Naive thymus-derived CD4-positive, alpha-beta T cell (primary cell): ENCODE measurements at regions not wholly inside any gene's neighbourhood (a gene's known extent, or its start where the extent isn't known, plus 50 kb on each side); places are given as distances from the start of the nearest gene placed in this dataset.
"Not testable (repeated sequence)": the region's sequence is repeated elsewhere in the genome, so short reads cannot be mapped to it uniquely, and the experiment has no call there.

ENCODE experiments used
- ATAC-seq: fragments of 150-1000 bp; cut with Tn5 transposase; 2 replicates; pipeline ENCODE4 v1.10.0; 2021; ENCODE audit warnings: mild to moderate bottlenecking, moderate library complexity
- CTCF ChIA-PET: fragments of 350-600 bp; sonication (Branson Sonifier 250); formaldehyde crosslinking; loops from one replicate; lab custom pipeline; 2021; ENCODE audit warnings: antibody characterized with exemption; lab: Charles Lee
- POLR2A ChIA-PET: fragments of 350-600 bp; sonication (Branson Sonifier 250); formaldehyde crosslinking; loops from one replicate; lab custom pipeline; 2021; ENCODE audit warnings: antibody characterized with exemption, inconsistent platforms; lab: Charles Lee
- DNase-seq, 9 donors: peaks; one replicate each; pipeline versions ENCODE4 v3.0.0 to v3.0.0-alpha.2; 2020 to 2022; ENCODE audit warnings: mixed read lengths in 1 of 9
- H3K27ac ChIP-seq: one replicate; pipeline ENCODE4 v1.7.0; 2013; ENCODE audit warnings: mild to moderate bottlenecking, low read depth, low read length, moderate library complexity
- H3K27me3 ChIP-seq, 2 donors: one replicate each; pipeline ENCODE4 v1.7.0; 2013; ENCODE audit warnings: low read length in 2 of 2, mild to moderate bottlenecking in 2 of 2, moderate library complexity in 2 of 2; ENCODE audit not compliant: control insufficient read depth in 2 of 2, insufficient read depth in 2 of 2
- H3K36me3 ChIP-seq, 3 experiments: 1 replicate in 2 of 3; 2 replicates in 1 of 3; pipeline ENCODE4 v1.7.0; 2013; ENCODE audit warnings: low read length in 3 of 3, mild to moderate bottlenecking in 3 of 3, moderate library complexity in 1 of 3; ENCODE audit not compliant: insufficient read depth in 3 of 3, control insufficient read depth in 2 of 3
- H3K4me1 ChIP-seq, 2 donors: one replicate each; pipeline ENCODE4 v1.7.0; 2013; ENCODE audit warnings: low read length in 2 of 2, mild to moderate bottlenecking in 2 of 2, moderate library complexity in 1 of 2; ENCODE audit not compliant: control insufficient read depth in 2 of 2, insufficient read depth in 2 of 2
- H3K4me3 ChIP-seq: 2 replicates; pipeline ENCODE4 v1.7.0; 2013; ENCODE audit warnings: mild to moderate bottlenecking, low read length
- H3K9me3 ChIP-seq, 3 experiments: 1 replicate in 2 of 3; 2 replicates in 1 of 3; pipeline ENCODE4 v1.7.0; 2013; ENCODE audit warnings: low read length in 3 of 3; ENCODE audit not compliant: control insufficient read depth in 2 of 3
- H3K27ac Mint-ChIP-seq, 9 donors: one replicate each; pipeline ENCODE4 v1.8.0; 2020 to 2022; ENCODE audit warnings: mixed read lengths in 9 of 9, mild to moderate bottlenecking in 8 of 9, moderate library complexity in 5 of 9, inconsistent platforms in 2 of 9
- H3K27me3 Mint-ChIP-seq, 5 donors: one replicate each; pipeline ENCODE4 v1.8.0; 2021 to 2022; ENCODE audit warnings: mixed read lengths in 5 of 5, mild to moderate bottlenecking in 1 of 5
- H3K36me3 Mint-ChIP-seq, 5 donors: one replicate each; pipeline ENCODE4 v1.8.0; 2020 to 2022; ENCODE audit warnings: mixed read lengths in 5 of 5, mild to moderate bottlenecking in 3 of 5, inconsistent platforms in 1 of 5
- H3K4me1 Mint-ChIP-seq, 7 donors: one replicate each; pipeline ENCODE4 v1.8.0; 2020 to 2022; ENCODE audit warnings: mixed read lengths in 7 of 7, mild to moderate bottlenecking in 3 of 7, inconsistent platforms in 1 of 7
- H3K4me3 Mint-ChIP-seq, 10 donors: one replicate each; pipeline ENCODE4 v1.8.0; 2020 to 2022; ENCODE audit warnings: mild to moderate bottlenecking in 10 of 10, mixed read lengths in 10 of 10, moderate library complexity in 6 of 10, inconsistent platforms in 2 of 10
- H3K9me3 Mint-ChIP-seq, 11 donors: one replicate each; pipeline ENCODE4 v1.8.0; 2020 to 2022; ENCODE audit warnings: mixed read lengths in 11 of 11, mild to moderate bottlenecking in 4 of 11, inconsistent platforms in 1 of 11, moderate library complexity in 1 of 11
- intact Hi-C, 2 donors: fragments of 100-400 bp; cut with micrococcal nuclease; formaldehyde crosslinking; loops; one replicate each; pipeline ENCODE4 v1.15.1; 2023

- Histone ChIP-seq H3K4me3 (no peak overlapping the region), H3K9me3 (no peaks in the 10 kb centered on the region), H3K27me3 (no peaks in the 10 kb centered on the region), H3K4me1 (no peaks in the 10 kb centered on the region), H3K36me3 (no peaks in the 10 kb centered on the region), H3K27ac (no peak overlapping the region)
- ATAC-seq = no peak
- Mint-ChIP-seq H3K4me1 (no peaks in the 10 kb centered on the region), H3K27ac (no peak overlapping the region), H3K27me3 (no peaks in the 10 kb centered on the region), H3K36me3 (no peaks in the 10 kb centered on the region), H3K9me3 (peaks cover 0 to 21% (median 8%) of the 10 kb centered on the region in 11 donors), H3K4me3 (no peak overlapping the region)
- POLR2A ChIA-PET = no interaction called here
- intact Hi-C loops = no loop called here
- CTCF ChIA-PET = no interaction called here
- no peak for DNase-seq
Observed at GRCh38 chr7:146057958-146058357, 58.6 kb upstream of the CNTNAP2 start.

- Mint-ChIP-seq H3K9me3 (peaks cover 0 to 21% (median 8%) of the 10 kb centered on the region in 11 donors), H3K27me3 (no peaks in the 10 kb centered on the region), H3K4me3 (no peak overlapping the region), H3K36me3 (no peaks in the 10 kb centered on the region), H3K27ac (no peak overlapping the region), H3K4me1 (no peaks in the 10 kb centered on the region)
- H3K36me3 ChIP-seq = no peaks in the 10 kb centered on the region
- POLR2A ChIA-PET = no interaction called here
- CTCF ChIA-PET = no interaction called here
- intact Hi-C loops = no loop called here
- H3K4me3 ChIP-seq = no peak overlapping the region
- H3K9me3 ChIP-seq = no peaks in the 10 kb centered on the region
- H3K4me1 ChIP-seq = no peaks in the 10 kb centered on the region
- no peaks in the 10 kb centered on the region for H3K27me3 ChIP-seq
- no peak overlapping the region for H3K27ac ChIP-seq
- DNase-seq (no peak), ATAC-seq (no peak)
Observed at GRCh38 chr7:146054909-146055308, 61.7 kb upstream of the CNTNAP2 start.

GRCh38 chr7:146053492-146053891 lies 63.1 kb upstream of the CNTNAP2 start:
- intact Hi-C loops = no loop called here
- H3K27ac Mint-ChIP-seq = no peak overlapping the region

GRCh38 chr7:146043310-146043709 lies 73.3 kb upstream of the CNTNAP2 start:
- H3K27me3 Mint-ChIP-seq, DNase-seq, H3K27me3 ChIP-seq, H3K4me3 Mint-ChIP-seq, H3K9me3 ChIP-seq, H3K4me1 Mint-ChIP-seq, H3K36me3 Mint-ChIP-seq, H3K4me3 ChIP-seq, H3K27ac Mint-ChIP-seq, CTCF ChIA-PET, ATAC-seq, intact Hi-C loops, H3K27ac ChIP-seq, H3K36me3 ChIP-seq, H3K4me1 ChIP-seq, POLR2A ChIA-PET: not testable (repeated sequence)
- peaks cover 0 to 19% (median 5%) of the 10 kb centered on the region in 11 donors for H3K9me3 Mint-ChIP-seq

More at GRCh38 chr7:146053492-146053891, 63.1 kb upstream of the CNTNAP2 start:
- no peaks in the 10 kb centered on the region for H3K4me1 ChIP-seq
- H3K27me3 Mint-ChIP-seq = no peaks in the 10 kb centered on the region
- H3K36me3 ChIP-seq = no peaks in the 10 kb centered on the region
- no peak overlapping the region for H3K4me3 ChIP-seq
- no peaks in the 10 kb centered on the region for H3K36me3 Mint-ChIP-seq
- ChIA-PET POLR2A (interaction anchor here (0.7 kb wide), 1 partner anchor 357 kb away, joined by 4 read pairs; no protein-coding TSS in a partner anchor), CTCF (no interaction called here)
- no peaks in the 10 kb centered on the region for H3K9me3 ChIP-seq
- H3K9me3 Mint-ChIP-seq = peaks cover 0 to 21% (median 8%) of the 10 kb centered on the region in 11 donors
- H3K4me3 Mint-ChIP-seq = no peak overlapping the region
- no peaks in the 10 kb centered on the region for H3K27me3 ChIP-seq
- H3K4me1 Mint-ChIP-seq = no peaks in the 10 kb centered on the region
- no peak for DNase-seq
- no peak overlapping the region for H3K27ac ChIP-seq
- no peak for ATAC-seq

- Histone ChIP-seq H3K27ac (no peak overlapping the region), H3K9me3 (no peaks in the 10 kb centered on the region), H3K4me3 (no peak overlapping the region), H3K4me1 (no peaks in the 10 kb centered on the region), H3K36me3 (no peaks in the 10 kb centered on the region), H3K27me3 (no peaks in the 10 kb centered on the region)
- Mint-ChIP-seq H3K9me3 (peaks cover 1 to 17% (median 10%) of the 10 kb centered on the region in 11 donors), H3K27me3 (no peaks in the 10 kb centered on the region), H3K4me3 (no peak overlapping the region), H3K36me3 (no peaks in the 10 kb centered on the region), H3K4me1 (no peaks in the 10 kb centered on the region), H3K27ac (no peak overlapping the region)
- ChIA-PET CTCF (no interaction called here), POLR2A (no interaction called here)
- ATAC-seq = no peak
- no peak for DNase-seq
- intact Hi-C loops = no loop called here
Observed at GRCh38 chr7:146028251-146028750, 88.3 kb upstream of the CNTNAP2 start.

- no peaks in the 10 kb centered on the region for H3K4me1 ChIP-seq
- Mint-ChIP-seq H3K27me3 (no peaks in the 10 kb centered on the region), H3K4me3 (no peak overlapping the region), H3K4me1 (no peaks in the 10 kb centered on the region), H3K27ac (no peak overlapping the region), H3K36me3 (no peaks in the 10 kb centered on the region), H3K9me3 (peaks cover 1 to 17% (median 10%) of the 10 kb centered on the region in 11 donors)
- ChIA-PET CTCF (no interaction called here), POLR2A (no interaction called here)
- ATAC-seq (no peak), DNase-seq (no peak)
- no peaks in the 10 kb centered on the region for H3K9me3 ChIP-seq
- no peak overlapping the region for H3K27ac ChIP-seq
- no peaks in the 10 kb centered on the region for H3K27me3 ChIP-seq
- H3K36me3 ChIP-seq = no peaks in the 10 kb centered on the region
- H3K4me3 ChIP-seq = no peak overlapping the region
- intact Hi-C loops = no loop called here
Observed at GRCh38 chr7:146027243-146027642, 89.4 kb upstream of the CNTNAP2 start.

GRCh38 chr7:146022776-146023175 lies 93.8 kb upstream of the CNTNAP2 start:
- POLR2A ChIA-PET = no interaction called here
- no peaks in the 10 kb centered on the region for H3K4me1 ChIP-seq
- H3K27ac ChIP-seq = no peak overlapping the region
- Mint-ChIP-seq H3K27ac (no peak overlapping the region), H3K9me3 (peaks cover 7 to 21% (median 14%) of the 10 kb centered on the region in 11 donors), H3K36me3 (no peaks in the 10 kb centered on the region), H3K4me1 (no peaks in the 10 kb centered on the region), H3K27me3 (no peaks in the 10 kb centered on the region), H3K4me3 (no peak overlapping the region)
- H3K27me3 ChIP-seq = no peaks in the 10 kb centered on the region
- CTCF ChIA-PET = no interaction called here
- DNase-seq (no peak), ATAC-seq (no peak)
- no peaks in the 10 kb centered on the region for H3K36me3 ChIP-seq
- intact Hi-C loops = no loop called here
- no peaks in the 10 kb centered on the region for H3K9me3 ChIP-seq
- H3K4me3 ChIP-seq = no peak overlapping the region
